ENCODE measurements at regions not wholly inside any gene's neighbourhood (a gene's known extent, or its start where the extent isn't known, plus 50 kb on each side); places are given as distances from the start of the nearest gene placed in this dataset.

DNA sequence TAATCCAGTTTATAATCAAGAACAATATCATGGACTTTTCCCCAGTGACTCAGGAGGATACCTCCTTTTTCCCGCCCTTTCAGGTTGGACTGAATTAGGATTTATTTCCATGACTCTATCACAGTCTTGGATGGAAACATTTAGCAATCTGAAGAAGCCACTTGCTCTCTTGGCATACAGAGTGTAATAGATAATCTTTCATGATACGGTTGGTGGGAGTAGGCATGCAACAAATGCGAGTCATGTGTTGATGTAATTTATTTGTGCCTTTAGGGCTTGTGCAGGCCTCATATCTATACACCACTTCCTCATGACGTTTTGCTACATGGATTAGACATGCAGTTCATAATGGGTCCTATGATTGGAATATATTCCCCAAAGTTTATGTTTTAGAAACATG lies 54.2 kb upstream of the MCTP2 start:
- DNase-seq (ENCODE audit: low spot score in 2 of 2) (no peak), FAIRE-seq (no peak)

- DNase-seq (ENCODE audit: low spot score in 2 of 2) (no peak), FAIRE-seq (no peak)
Measured at GRCh38 chr15:94175420-94175819, 55.9 kb upstream of the MCTP2 start.

GRCh38 chr15:94174399-94174802 lies 57.0 kb upstream of the MCTP2 start:
- FAIRE-seq (no peak), DNase-seq (ENCODE audit: low spot score in 2 of 2) (no peak)

DNA sequence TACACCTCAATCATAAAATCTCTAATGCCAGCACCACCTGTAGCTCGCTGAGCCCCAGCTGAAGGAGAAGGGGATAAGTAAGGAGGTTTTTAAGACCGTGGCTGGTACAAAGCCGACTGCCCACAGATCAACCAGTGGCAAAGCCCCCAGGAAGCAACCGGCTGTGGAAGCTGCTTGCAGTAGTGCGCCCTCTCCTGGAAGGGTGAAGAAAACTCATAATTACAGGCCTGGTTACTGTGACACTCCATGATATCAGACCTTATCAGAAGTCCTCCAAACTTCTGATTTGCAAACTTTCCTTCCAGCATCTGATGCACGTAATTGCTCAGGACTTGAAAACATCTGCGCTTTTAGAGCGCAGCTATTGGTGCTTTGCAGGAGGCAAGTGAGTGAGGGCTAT lies 63.1 kb upstream of the MCTP2 start:
- DNase-seq (ENCODE audit: low spot score in 2 of 2), result no peak

GRCh38 chr15:94164971-94165370 lies 66.4 kb upstream of the MCTP2 start:
- FAIRE-seq (no peak), DNase-seq (ENCODE audit: low spot score in 2 of 2) (no peak)

More for the DNA sequence above, 63.1 kb upstream of the MCTP2 start:
- no peak for FAIRE-seq

DNA sequence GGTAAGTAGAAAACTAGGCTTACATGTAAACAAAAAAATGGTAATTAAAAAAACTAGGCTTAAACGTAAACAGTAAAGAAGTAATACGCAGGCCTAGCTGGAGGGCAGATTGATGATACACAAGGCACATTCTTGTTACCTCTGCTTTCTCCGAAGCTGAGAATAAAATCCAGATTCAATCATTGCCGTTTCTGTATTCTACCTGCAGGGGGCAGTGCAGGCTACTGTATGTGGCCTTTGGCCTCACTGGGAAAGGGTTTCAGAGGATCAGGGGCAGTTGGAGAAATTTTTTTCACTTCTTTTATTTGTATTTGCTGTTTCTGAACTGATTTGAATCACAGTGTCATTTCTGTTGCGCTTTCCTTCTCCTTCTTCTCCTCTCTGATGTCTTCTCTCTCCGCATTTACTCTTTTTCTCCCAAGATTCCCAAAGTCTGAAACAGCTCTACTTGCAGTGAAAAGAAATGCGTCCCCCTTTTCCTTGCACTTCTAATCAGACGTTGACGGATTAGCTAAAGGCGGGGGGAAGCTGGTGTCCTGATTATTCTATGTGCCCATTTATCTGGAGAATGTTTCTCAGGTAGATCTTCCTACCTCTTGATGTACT lies 67.1 kb upstream of the MCTP2 start:
- no peak for FAIRE-seq

DNA sequence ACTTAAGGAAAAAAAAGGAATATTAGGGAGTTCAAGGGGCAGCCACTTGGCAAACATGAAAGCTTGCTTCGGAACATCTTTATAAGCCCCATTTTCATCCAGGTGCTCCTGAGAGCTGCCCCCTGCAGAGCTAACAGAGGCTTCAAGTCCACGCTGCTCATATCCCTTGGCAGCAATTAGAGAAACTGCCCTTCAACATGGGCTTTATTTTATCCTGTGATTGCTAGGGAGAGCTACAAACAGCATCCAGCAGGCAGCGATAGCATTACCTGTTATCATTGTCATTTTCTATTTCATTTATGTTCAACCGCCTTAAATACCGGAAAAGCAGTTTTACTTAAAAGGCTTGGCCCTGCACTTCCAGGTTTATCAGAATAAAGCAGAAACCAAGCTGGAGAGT lies 68.4 kb upstream of the MCTP2 start:
- FAIRE-seq, result no peak
- no peak for DNase-seq (ENCODE audit: low spot score in 2 of 2)

More for the DNA sequence above, 67.1 kb upstream of the MCTP2 start:
- peak in 1 of 2 donors; percentile 18 for DNase-seq (ENCODE audit: low spot score in 2 of 2)

DNA sequence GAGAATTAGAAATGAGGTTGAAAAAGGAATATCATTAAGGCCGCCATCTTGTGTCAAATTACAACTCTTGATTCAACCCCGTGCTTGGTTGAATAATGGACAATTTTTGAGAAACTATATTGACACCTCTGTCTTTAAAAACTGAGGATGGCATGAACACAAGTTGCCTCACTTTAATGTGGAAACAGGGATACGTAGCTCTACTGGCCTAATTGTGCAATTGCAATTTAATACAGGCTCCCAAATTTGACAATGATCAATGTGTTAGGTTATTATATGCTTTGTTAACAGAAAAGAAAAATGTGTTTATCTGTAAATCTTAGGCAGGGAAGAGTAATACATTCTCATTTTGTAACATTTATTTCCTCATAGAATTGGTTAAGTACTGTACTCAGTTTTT lies 77.1 kb upstream of the MCTP2 start:
- FAIRE-seq (no peak), DNase-seq (ENCODE audit: low spot score in 2 of 2) (no peak)

GRCh38 chr15:94145046-94145445 lies 86.3 kb upstream of the MCTP2 start:
- no peak for FAIRE-seq
- no peak for DNase-seq (ENCODE audit: low spot score in 2 of 2)

GRCh38 chr15:94141802-94142201 lies 89.6 kb upstream of the MCTP2 start:
- DNase-seq (ENCODE audit: low spot score in 2 of 2) (no peak), FAIRE-seq (no peak)

GRCh38 chr15:94135486-94136147 lies 95.7 kb upstream of the MCTP2 start:
- DNase-seq (ENCODE audit: low spot score in 2 of 2) (no peak), FAIRE-seq (no peak)

DNA sequence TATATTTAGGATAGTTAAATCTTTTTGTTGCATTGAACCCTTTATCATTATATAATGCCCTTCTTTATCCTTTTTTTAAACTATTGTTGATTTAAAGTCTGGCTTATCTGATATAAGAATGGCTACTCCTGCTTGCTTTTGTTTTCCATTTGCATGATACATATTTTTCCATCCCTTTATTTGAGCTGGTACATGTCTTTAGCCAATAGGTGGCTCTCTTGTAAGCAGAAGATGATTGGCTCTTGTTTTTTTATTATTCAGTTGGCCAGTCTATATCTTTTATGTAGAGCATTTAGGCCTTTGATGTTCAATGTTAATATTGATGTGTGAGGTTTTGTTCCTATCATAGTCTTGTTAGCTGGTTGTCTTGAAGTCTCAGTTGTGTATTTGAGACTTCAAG lies 99.5 kb upstream of the MCTP2 start:
- no peak for DNase-seq (ENCODE audit: low spot score in 2 of 2)
- no peak for FAIRE-seq

GRCh38 chr15:94130504-94130903 lies 100.9 kb upstream of the MCTP2 start:
- FAIRE-seq, result no peak
- no peak for DNase-seq (ENCODE audit: low spot score in 2 of 2)

GRCh38 chr15:94127006-94127405 lies 104.4 kb upstream of the MCTP2 start:
- DNase-seq (ENCODE audit: low spot score in 2 of 2) (no peak), FAIRE-seq (no peak)

DNA sequence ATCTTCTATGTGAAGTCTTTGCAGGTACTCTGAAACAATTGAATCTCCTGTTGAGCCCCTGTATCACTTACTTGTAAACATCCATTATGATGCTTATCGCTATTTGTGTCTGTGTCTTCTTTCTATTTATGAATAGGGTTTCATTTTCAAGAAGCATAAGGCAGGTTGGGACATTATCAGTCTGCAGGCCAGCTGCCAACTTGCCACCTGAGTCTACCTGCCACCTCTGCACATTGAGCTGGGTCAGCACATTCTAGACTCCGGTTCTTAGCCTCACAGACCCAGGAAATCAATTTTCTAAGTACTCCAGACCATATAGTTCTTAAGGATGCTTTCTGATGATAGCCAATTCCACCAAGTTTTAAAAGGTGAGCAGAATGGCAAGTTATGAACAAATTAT lies 105.7 kb upstream of the MCTP2 start:
- FAIRE-seq (no peak), DNase-seq (ENCODE audit: low spot score in 2 of 2) (no peak)

DNA sequence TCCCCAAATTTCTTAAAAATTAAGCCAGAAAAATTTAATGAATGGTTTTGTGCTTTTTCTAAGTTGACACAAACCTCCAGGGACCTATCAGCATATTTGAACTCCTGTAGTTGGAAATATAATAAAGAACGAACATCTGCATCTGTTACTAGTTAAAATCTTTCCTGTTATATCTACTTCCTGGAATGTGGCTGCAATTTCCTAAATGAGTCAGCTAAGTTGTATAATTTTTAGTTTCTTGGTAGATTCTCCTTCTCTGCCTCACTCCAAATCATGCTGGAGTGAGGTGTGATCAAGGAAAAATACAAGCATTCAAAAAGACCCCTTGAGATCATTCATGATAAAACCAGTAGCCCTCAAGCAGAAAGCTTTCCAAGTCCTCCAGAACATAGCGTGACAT lies 106.2 kb upstream of the MCTP2 start:
- DNase-seq (ENCODE audit: low spot score in 2 of 2) (no peak), FAIRE-seq (no peak)

DNA sequence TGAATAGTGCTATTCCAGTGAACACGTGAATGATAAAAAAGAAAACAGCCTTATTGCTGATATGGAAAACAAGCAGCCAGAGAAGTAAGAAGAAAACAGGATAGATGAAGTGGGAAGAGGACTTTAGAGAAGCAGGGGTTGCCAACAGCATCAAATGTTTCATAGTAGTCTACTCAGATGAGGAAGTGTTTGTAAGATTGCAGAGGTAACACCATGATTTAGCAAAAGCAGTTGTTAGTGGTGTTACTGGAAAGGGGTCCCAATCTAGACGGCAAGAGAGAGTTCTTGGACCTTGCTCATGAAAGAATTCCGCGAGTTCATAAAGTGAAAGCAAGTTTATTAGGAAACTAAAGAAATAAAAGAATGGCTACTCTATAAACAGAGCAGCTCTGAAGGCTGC lies 108.8 kb upstream of the MCTP2 start:
- no peak for DNase-seq (ENCODE audit: low spot score in 2 of 2)
- FAIRE-seq, result no peak

DNA sequence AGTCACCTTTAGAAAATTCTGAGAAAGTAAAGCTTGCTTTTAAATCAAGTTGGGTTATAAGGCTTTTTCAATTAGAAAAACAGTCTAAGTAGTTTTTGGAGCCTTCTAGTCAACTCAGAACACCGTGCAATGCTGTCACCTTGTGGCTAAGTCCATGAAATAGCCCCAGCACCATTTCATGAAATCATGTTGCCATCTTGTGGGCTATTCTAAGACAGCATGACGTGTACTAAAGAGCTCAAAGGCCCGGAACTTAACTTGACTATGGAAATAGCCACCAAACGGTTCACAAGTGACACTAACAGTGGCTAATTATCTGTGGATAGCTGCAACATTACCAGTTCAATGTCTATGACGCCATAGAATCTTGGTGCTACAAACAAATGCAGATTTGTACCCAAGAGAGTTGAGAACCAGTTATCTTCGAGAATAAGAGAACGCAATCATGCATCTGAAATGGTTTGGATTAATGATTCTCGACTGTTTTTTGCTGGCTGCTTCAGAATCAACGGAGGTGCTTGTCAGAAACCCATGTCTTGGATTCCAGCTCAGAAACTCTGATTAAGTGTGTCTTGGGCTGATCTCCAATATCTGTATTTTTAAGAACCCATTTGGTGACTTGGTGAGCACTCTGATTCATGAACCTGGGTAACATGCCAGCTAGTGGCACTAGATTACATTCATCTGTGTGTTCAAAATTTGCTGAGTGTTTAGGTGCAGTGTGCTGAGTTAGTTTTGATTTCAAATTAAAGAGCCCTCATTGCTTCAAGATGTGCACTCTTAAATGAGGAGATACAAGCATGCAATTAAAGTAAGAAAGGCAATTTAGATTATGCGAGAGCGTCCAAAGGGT lies 111.2 kb upstream of the MCTP2 start:
- DNase-seq (ENCODE audit: low spot score in 2 of 2) (peak; percentile 37 to 55), FAIRE-seq (peak; percentile 86)

DNA sequence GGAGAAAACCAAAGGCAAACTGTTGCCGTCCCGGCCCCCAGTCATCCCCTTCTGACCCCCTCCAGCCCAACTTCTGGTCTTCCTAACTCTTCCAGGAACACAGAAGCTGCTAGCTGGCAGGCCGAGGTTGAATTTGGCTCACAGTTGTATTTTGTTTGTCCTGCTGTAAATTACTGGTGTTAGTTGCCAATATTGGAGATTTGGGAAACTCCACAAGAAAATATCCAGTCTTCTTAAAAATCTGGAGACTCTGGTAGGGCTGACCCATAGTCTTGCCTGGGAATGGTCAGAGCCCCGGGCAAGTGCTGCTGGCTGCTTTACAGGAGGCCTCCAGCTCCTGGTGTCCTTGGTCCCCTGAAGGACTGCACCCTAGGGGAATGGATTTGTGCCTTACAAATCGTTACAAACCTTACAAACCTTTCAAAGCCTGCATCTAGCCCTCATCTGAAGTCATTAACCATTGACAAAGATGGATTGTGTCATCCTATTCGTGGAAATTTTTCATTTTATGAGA lies 112.0 kb upstream of the MCTP2 start:
- no peak for DNase-seq (ENCODE audit: low spot score in 2 of 2)
- FAIRE-seq, result no peak

DNA sequence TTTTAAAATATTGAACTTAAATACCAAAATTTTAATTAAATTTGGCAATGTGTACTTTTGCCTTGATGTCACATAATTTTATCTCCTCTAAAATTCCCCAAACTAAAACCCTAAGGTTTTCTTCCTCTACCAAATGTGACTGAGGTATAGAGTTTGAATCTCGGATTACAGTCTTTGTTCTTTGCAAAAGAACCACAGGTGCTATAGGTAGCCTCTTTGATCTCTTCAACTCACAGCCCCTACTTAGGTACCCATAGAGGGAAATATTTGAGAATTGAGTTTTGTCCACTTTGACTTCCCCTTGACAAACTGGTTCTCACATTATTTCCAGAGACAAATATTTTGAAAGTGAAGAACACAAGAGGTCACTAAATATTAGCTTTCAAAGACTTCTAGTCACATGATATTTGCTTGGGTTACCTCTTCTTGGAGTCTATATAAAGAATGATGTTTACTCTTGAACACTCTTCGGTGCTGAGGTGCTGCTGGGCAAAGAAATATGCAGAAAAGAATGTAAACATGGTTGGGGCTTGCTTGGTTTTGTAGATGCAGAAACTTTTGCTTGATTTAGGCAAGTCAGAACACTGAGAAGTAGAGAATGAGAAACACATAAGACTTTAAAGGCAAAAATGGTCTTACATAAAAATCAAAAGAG lies 120.8 kb upstream of the MCTP2 start:
- no peak for FAIRE-seq
- DNase-seq (ENCODE audit: low spot score in 2 of 2), result no peak

GRCh38 chr15:94107652-94108051 lies 123.7 kb upstream of the MCTP2 start:
- DNase-seq (ENCODE audit: low spot score in 2 of 2), result no peak
- no peak for FAIRE-seq
